Tibial artery (tissue), 4 donors: ENCODE measurements at regions not wholly inside any gene's neighbourhood (a gene's known extent, or its start where the extent isn't known, plus 50 kb on each side); places are given as distances from the start of the nearest gene placed in this dataset.
"Not testable (repeated sequence)": the region's sequence is repeated elsewhere in the genome, so short reads cannot be mapped to it uniquely, and the experiment has no call there.

Experiments
- DNase-seq, 2 donors: peaks; one replicate each; pipeline ENCODE4 v3.0.0-alpha.2; 2019
- H3K27ac ChIP-seq, 2 donors: fragments of 200-600 bp; sonication (generic) in 1 of 2; 1 replicate in 1 of 2; 2 replicates in 1 of 2; pipeline ENCODE4 v1.5.1; 2018 to 2019; ENCODE audit warnings: mild to moderate bottlenecking in 1 of 2
- H3K27me3 ChIP-seq, 2 donors: fragments of 200-600 bp; sonication (generic) in 1 of 2; one replicate each; pipeline versions ENCODE4 v1.5.1 to v1.6.0; 2016 to 2019
- H3K36me3 ChIP-seq, 3 donors: fragments of 200-600 bp; sonication (generic) in 2 of 3; one replicate each; pipeline ENCODE4 v1.5.1; 2016 to 2019; ENCODE audit warnings: mild to moderate bottlenecking in 2 of 3
- H3K4me1 ChIP-seq, 4 donors: fragments of 200-600 bp; sonication (generic) in 2 of 4; 1 replicate in 3 of 4; 2 replicates in 1 of 4; pipeline ENCODE4 v1.5.1; 2016 to 2019
- H3K4me3 ChIP-seq, 2 donors: fragments of 200-600 bp; sonication (generic) in 1 of 2; 1 replicate in 1 of 2; 2 replicates in 1 of 2; pipeline ENCODE4 v1.5.1; 2018 to 2019; ENCODE audit warnings: mild to moderate bottlenecking in 2 of 2
- H3K9me3 ChIP-seq, 3 donors: fragments of 200-600 bp; sonication (generic) in 1 of 3; one replicate each; pipeline ENCODE4 v1.5.1; 2016 to 2019
- intact Hi-C: fragments of 100-400 bp; cut with DNase I; formaldehyde crosslinking; loops from one replicate; pipeline ENCODE4 v1.15.0; 2023; ENCODE audit warnings: low total_unique reads
- TF ChIP-seq, protein P1 (sequence below), 2 experiments: fragments of 200-600 bp in 1 of 2; fragments of 450-650 bp in 1 of 2; IDR thresholded peaks; one replicate each; pipeline ENCODE4 v1.5.1; 2017 to 2019; ENCODE audit warnings: antibody characterized with exemption in 2 of 2, mild to moderate bottlenecking in 1 of 2, moderate library complexity in 1 of 2

GRCh38 chr15:53202876-53203275, 412.7 kb upstream of the ONECUT1 start:
- Histone ChIP-seq H3K4me1 (no peaks in the 10 kb centered on the region), H3K9me3 (no peaks in the 10 kb centered on the region), H3K27ac (no peak overlapping the region), H3K27me3 (peaks cover 0 to 1% of the 10 kb centered on the region in 2 donors), H3K4me3 (no peak overlapping the region), H3K36me3 (no peaks in the 10 kb centered on the region)
- no peak for DNase-seq
- intact Hi-C loops: no loop called here
- TF ChIP-seq, protein P1, sequence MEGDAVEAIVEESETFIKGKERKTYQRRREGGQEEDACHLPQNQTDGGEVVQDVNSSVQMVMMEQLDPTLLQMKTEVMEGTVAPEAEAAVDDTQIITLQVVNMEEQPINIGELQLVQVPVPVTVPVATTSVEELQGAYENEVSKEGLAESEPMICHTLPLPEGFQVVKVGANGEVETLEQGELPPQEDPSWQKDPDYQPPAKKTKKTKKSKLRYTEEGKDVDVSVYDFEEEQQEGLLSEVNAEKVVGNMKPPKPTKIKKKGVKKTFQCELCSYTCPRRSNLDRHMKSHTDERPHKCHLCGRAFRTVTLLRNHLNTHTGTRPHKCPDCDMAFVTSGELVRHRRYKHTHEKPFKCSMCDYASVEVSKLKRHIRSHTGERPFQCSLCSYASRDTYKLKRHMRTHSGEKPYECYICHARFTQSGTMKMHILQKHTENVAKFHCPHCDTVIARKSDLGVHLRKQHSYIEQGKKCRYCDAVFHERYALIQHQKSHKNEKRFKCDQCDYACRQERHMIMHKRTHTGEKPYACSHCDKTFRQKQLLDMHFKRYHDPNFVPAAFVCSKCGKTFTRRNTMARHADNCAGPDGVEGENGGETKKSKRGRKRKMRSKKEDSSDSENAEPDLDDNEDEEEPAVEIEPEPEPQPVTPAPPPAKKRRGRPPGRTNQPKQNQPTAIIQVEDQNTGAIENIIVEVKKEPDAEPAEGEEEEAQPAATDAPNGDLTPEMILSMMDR (IDR thresholded peaks at IDR 0.05): no peak

DNA sequence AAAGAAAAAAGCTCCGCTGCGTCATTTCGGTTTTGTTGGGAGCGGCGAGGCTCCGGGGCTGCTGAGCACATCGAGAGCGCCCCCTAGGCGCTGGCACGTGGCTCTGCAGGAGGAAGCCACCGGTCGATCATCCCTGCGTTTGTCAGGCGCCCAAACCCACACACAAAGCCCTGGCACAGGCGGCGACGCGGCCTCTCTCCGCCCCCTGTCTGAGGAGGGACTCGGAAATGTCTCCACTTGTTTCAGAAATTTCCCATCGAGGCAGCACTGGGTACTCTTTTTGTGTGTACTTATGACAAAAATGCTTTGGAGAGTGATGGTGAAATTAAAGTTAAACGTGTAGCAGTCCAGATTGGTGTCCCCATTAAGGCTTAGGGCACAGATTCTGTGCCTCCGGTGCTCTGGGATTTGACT, 407.3 kb upstream of the ONECUT1 start:
- Histone ChIP-seq H3K4me3 (peak overlapping the region in 1 of 2 donors; percentile 20), H3K4me1 (peaks cover 0 to 6% (median 0%) of the 10 kb centered on the region in 4 donors), H3K9me3 (no peaks in the 10 kb centered on the region), H3K27me3 (peaks cover 0 to 16% of the 10 kb centered on the region in 2 donors), H3K36me3 (no peaks in the 10 kb centered on the region), H3K27ac (no peak overlapping the region)
- DNase-seq: peak in 1 of 2 donors; percentile 23
- intact Hi-C loops: no loop called here
- TF ChIP-seq, protein P1 (IDR thresholded peaks at IDR 0.05): peak; percentile 42 to 63

DNA sequence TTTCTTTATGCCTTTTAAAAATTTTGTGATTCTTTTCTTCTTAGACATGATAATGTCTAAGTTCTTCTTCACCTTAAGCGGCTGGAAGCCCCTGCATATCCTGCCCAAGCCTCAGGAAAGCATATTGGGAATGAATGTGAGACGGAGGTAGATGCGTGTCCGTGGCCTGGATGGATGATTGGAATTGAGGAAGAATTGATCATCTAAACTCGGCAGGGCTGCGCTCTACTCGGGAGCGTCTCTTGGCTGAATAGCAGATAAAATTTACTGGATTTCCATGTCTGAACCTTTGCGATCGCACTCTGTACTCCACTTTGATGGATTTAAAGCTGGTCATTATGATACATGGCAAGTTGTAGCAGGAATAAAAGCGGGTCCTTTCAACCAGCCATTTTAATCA, 406.7 kb upstream of the ONECUT1 start:
- Histone ChIP-seq H3K27me3 (peaks cover 0 to 16% of the 10 kb centered on the region in 2 donors), H3K9me3 (no peaks in the 10 kb centered on the region), H3K4me1 (peaks cover 0 to 6% (median 0%) of the 10 kb centered on the region in 4 donors), H3K4me3 (no peak overlapping the region), H3K27ac (no peak overlapping the region), H3K36me3 (no peaks in the 10 kb centered on the region)
- TF ChIP-seq, protein P1 (IDR thresholded peaks at IDR 0.05): no peak
- no peak for DNase-seq
- intact Hi-C loops: no loop called here

DNA sequence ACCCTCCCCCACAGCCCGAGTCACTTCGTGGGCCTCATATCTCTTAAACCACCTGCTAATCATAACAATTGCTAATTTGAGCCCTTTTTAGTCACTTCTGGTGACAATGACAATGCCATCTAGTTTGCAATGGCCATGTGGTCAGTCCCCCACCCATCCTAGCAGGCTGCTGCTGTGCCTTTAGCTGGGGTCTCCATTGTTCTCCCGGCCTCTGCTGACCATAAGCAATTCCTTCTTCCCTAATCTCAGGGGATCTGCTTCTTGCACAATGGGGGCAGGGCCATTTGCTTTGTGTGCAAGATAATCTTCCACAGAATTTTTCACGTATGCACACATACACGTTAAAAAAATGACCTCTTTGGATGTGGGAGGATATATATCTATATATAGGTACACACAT, 406.1 kb upstream of the ONECUT1 start:
- H3K27ac ChIP-seq: no peak overlapping the region
- peaks cover 0 to 6% (median 0%) of the 10 kb centered on the region in 4 donors for H3K4me1 ChIP-seq
- no peaks in the 10 kb centered on the region for H3K9me3 ChIP-seq
- peaks cover 0 to 16% of the 10 kb centered on the region in 2 donors for H3K27me3 ChIP-seq
- H3K4me3 ChIP-seq: no peak overlapping the region
- H3K36me3 ChIP-seq: no peaks in the 10 kb centered on the region
- TF ChIP-seq, protein P1 (IDR thresholded peaks at IDR 0.05): no peak
- intact Hi-C loops: no loop called here
- DNase-seq: no peak

DNA sequence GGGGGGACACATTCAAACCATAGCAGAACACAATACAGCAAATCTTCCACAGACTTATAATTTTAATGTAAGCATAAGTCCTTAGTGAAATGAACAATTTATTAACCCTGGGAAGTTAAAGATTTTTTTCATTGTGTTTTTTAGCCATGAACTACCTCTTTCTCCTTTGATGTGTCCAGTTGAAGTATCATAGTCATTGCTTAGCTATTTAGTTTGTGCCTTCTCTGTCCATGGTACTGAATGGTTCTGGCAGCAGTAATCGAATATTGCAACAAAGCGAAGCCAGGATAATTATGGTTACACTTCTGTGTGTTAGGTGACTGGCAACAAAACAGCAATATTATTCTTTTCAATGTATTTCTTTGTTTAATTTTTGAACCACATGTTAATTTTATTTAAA, 403.0 kb upstream of the ONECUT1 start:
- H3K4me1 ChIP-seq: peaks cover 0 to 6% (median 0%) of the 10 kb centered on the region in 4 donors
- peaks cover 0 to 16% of the 10 kb centered on the region in 2 donors for H3K27me3 ChIP-seq
- DNase-seq: no peak
- H3K27ac ChIP-seq: no peak overlapping the region
- no peaks in the 10 kb centered on the region for H3K9me3 ChIP-seq
- no peaks in the 10 kb centered on the region for H3K36me3 ChIP-seq
- no peak overlapping the region for H3K4me3 ChIP-seq
- TF ChIP-seq, protein P1 (IDR thresholded peaks at IDR 0.05): no peak
- intact Hi-C loops: no loop called here

- Histone ChIP-seq H3K4me3 (no peak overlapping the region), H3K4me1 (no peaks in the 10 kb centered on the region), H3K27ac (no peak overlapping the region), H3K27me3 (no peaks in the 10 kb centered on the region), H3K9me3 (no peaks in the 10 kb centered on the region), H3K36me3 (no peaks in the 10 kb centered on the region)
- intact Hi-C loops: no loop called here
- TF ChIP-seq, protein P1 (IDR thresholded peaks at IDR 0.05): no peak
- DNase-seq: no peak
These were observed 399.7 kb upstream of the ONECUT1 start for GRCh38 chr15:53189860-53190259.

DNA sequence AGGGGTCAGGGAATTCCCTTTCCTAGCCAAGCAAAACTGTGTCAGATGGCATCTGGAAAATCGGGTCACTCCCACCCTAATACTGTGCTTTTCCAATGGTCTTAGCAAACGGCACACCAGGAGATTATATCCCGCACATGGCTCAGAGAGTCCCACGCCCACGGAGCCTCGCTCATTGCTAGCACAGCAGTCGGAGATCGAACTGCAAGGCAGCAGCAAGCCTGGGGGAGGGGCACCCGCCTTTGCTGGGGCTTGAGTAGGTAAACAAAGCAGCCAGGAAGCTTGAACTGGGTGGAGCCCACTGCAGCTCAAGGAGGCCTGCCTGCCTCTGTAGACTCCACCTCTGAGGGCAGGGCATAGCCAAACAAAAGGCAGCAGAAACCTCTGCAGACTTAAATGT, 393.3 kb upstream of the ONECUT1 start:
- H3K4me3 ChIP-seq, intact Hi-C loops, H3K27me3 ChIP-seq, H3K27ac ChIP-seq, H3K36me3 ChIP-seq, DNase-seq, H3K4me1 ChIP-seq: not testable (repeated sequence)
- peaks cover 0 to 12% (median 0%) of the 10 kb centered on the region in 3 donors for H3K9me3 ChIP-seq
